ENCODE measurements at regions not wholly inside any gene's neighbourhood (a gene's known extent, or its start where the extent isn't known, plus 50 kb on each side); places are given as distances from the start of the nearest gene placed in this dataset.

GRCh38 chr6:121510568-121511177, 75.2 kb downstream of the GJA1 start:
- BruUV-seq (replicated peaks), result no TSS peak
- FAIRE-seq (no peak), DNase-seq (ENCODE audit: low spot score) (no peak), ATAC-seq (no peak)
- H3K4me3 ChIP-seq (replicated peaks in 1 of 3; ENCODE audit: insufficient read depth in 1 of 3, low read depth in 2 of 3, low read length in 3 of 3), result no peak overlapping the region
- H3K27ac ChIP-seq (ENCODE audit: extremely low read length, insufficient read depth, low read length), result no peak overlapping the region
- H4K20me1 ChIP-seq (ENCODE audit: insufficient read depth, low read length), result no peaks in the 10 kb centered on the region
- no peaks in the 10 kb centered on the region for H3K4me1 ChIP-seq (ENCODE audit: insufficient read depth, low read length)
- in situ Hi-C loops (cut with HindIII; ENCODE audit: extremely low pct_ligation_motif_present, low pct_unique_long_range_greater_than_20kb) (no loop called here), intact Hi-C loops (cut with micrococcal nuclease; ENCODE audit: unreplicated experiment) (no loop called here)
- ChIA-PET POLR2A (no interaction called here), CTCF (ENCODE audit: low intra/inter-chr PET ratio, low total read pairs) (no interaction called here)
- no peaks in the 10 kb centered on the region for H3K36me3 ChIP-seq (replicated peaks in 1 of 2; ENCODE audit: control insufficient read depth in 1 of 2, insufficient read depth in 2 of 2, low read length in 2 of 2)
- no peak overlapping the region for H3K4me2 ChIP-seq (ENCODE audit: low read depth, low read length)
- no peak overlapping the region for H3K9ac ChIP-seq (ENCODE audit: insufficient read depth, low read depth, low read length)
- 11% methylated on average over 8 of the region's 8 CpGs for WGBS (ENCODE audit: low lambda C conversion rate)
- TF ChIP-seq ZNF556 (CRISPR knock-in tag; IDR thresholded peaks at IDR 0.05; ENCODE audit: borderline replicate concordance), result no peak
- no peaks in the 10 kb centered on the region for H3K27me3 ChIP-seq (ENCODE audit: control insufficient read depth in 1 of 2, insufficient read depth in 2 of 2, low read length in 2 of 2)
- H2AFZ ChIP-seq (ENCODE audit: low read length), result no peak overlapping the region
- H3K9me3 ChIP-seq (ENCODE audit: low read length), result no peaks in the 10 kb centered on the region
- H3K79me2 ChIP-seq (ENCODE audit: insufficient read depth, low read length), result no peaks in the 10 kb centered on the region

- H3K9me3 ChIP-seq (ENCODE audit: low read length), result no peaks in the 10 kb centered on the region
- POLR2A ChIA-PET, result no interaction called here
- H2AFZ ChIP-seq (ENCODE audit: low read length), result no peak overlapping the region
- H3K4me3 ChIP-seq (replicated peaks in 1 of 3; ENCODE audit: insufficient read depth in 1 of 3, low read depth in 2 of 3, low read length in 3 of 3), result no peak overlapping the region
- intact Hi-C loops (cut with micrococcal nuclease; ENCODE audit: unreplicated experiment), result no loop called here
- CTCF ChIA-PET (ENCODE audit: low intra/inter-chr PET ratio, low total read pairs), result no interaction called here
- 74% methylated on average over 1 of the region's 1 CpG for WGBS (ENCODE audit: low lambda C conversion rate)
- FAIRE-seq (no peak), ATAC-seq (no peak), DNase-seq (ENCODE audit: low spot score) (no peak)
- no peak overlapping the region for H3K9ac ChIP-seq (ENCODE audit: insufficient read depth, low read depth, low read length)
- no peak overlapping the region for H3K27ac ChIP-seq (ENCODE audit: extremely low read length, insufficient read depth, low read length)
- H3K27me3 ChIP-seq (ENCODE audit: control insufficient read depth in 1 of 2, insufficient read depth in 2 of 2, low read length in 2 of 2), result no peaks in the 10 kb centered on the region
- BruUV-seq (replicated peaks), result no TSS peak
- H3K4me2 ChIP-seq (ENCODE audit: low read depth, low read length), result no peak overlapping the region
- TF ChIP-seq ZNF605 (CRISPR knock-in tag; IDR thresholded peaks at IDR 0.05) (no peak), ZIK1 (CRISPR knock-in tag; IDR thresholded peaks at IDR 0.05; ENCODE audit: borderline replicate concordance, low read depth) (no peak), SMARCC2 (IDR thresholded peaks at IDR 0.05) (no peak), REL (CRISPR knock-in tag; conservative IDR thresholded peaks at IDR 0.05) (no peak), MIER3 (CRISPR knock-in tag; IDR thresholded peaks at IDR 0.05; ENCODE audit: borderline replicate concordance) (no peak), ZNF570 (CRISPR knock-in tag; IDR thresholded peaks at IDR 0.05; ENCODE audit: borderline replicate concordance) (no peak), NPAS2 (CRISPR knock-in tag; IDR thresholded peaks at IDR 0.05; ENCODE audit: borderline replicate concordance) (no peak), CENPX (CRISPR knock-in tag; IDR thresholded peaks at IDR 0.05) (no peak)
- in situ Hi-C loops (cut with HindIII; ENCODE audit: extremely low pct_ligation_motif_present, low pct_unique_long_range_greater_than_20kb), result no loop called here
- H3K4me1 ChIP-seq (ENCODE audit: insufficient read depth, low read length), result no peaks in the 10 kb centered on the region
- H3K79me2 ChIP-seq (ENCODE audit: insufficient read depth, low read length), result no peaks in the 10 kb centered on the region
- H4K20me1 ChIP-seq (ENCODE audit: insufficient read depth, low read length), result no peaks in the 10 kb centered on the region
- no peaks in the 10 kb centered on the region for H3K36me3 ChIP-seq (replicated peaks in 1 of 2; ENCODE audit: control insufficient read depth in 1 of 2, insufficient read depth in 2 of 2, low read length in 2 of 2)
Observed at GRCh38 chr6:121515630-121516265, 80.3 kb downstream of the GJA1 start.
